Activated T-cell treated with anti-CD3 and anti-CD28 coated beads, Interleukin-2, amount 50 U/mL, for 48 hours (primary cell): ENCODE measurements at regions not wholly inside any gene's neighbourhood (a gene's known extent, or its start where the extent isn't known, plus 50 kb on each side); places are given as distances from the start of the nearest gene placed in this dataset.
A peak's percentile ranks its signal among the peaks of the same experiment; 100 is the strongest.
"Not testable (repeated sequence)": the region's sequence is repeated elsewhere in the genome, so short reads cannot be mapped to it uniquely, and the experiment has no call there.

Source experiments
- DNase-seq, 2 experiments: peaks; one replicate each; pipeline ENCODE4 v3.0.0-alpha.2; 2020

DNA sequence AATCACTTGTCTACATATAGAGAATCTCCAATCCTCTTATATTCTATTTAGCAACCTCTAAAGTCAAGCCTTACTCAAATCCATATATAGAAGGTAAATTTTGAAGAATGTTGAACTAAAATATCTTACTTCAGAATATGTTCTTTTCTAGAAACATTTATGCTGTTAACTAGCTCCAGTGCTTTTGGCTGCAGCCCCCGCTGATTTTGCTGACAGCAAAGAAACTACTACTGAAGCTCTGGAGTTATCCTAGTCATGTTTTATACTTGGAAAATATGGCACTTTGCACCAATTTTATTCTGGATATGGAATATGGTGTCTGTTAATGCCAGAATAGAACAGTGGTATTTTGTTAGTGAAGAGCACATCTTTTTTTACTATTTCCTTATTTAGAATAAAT, 212.4 kb upstream of the FSIP2 start:
- DNase-seq: no peak

DNA sequence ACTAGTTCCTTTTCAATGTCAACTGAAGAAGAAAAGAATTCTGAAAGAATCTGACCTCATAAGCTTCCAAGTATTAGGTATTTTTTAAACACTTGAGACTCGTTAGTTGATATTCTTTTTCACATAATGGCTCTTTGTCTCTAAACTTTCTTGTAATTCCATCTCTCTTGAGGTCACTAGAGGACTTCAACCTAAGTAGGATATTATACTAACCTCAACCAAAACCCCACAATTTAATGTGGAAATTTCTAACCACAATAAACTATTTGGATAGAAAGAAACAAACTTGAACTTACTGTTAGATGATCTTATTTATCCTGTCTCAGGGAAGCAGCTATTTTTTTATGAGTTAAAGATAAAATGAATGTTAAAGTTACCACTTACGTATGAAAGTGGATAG, 206.9 kb upstream of the FSIP2 start:
- DNase-seq: no peak

DNA sequence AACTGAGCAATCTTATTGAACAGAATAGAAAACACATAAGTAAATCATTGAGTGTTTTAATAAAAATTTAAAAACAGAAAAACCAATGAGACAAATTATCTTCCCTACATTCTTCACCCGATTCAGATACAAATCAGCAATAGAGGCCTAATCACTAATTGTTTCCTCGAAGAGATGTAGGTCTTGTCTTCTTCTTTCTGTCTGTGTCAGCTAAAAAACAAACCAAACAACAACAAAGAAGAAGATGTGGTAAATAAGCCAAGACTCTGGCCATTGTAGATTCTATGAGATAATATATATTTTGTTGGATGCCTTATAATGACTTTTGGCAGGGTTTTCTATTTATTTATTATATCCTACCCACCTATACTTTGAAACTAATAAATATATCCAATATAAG, 200.9 kb upstream of the FSIP2 start:
- no peak for DNase-seq

DNA sequence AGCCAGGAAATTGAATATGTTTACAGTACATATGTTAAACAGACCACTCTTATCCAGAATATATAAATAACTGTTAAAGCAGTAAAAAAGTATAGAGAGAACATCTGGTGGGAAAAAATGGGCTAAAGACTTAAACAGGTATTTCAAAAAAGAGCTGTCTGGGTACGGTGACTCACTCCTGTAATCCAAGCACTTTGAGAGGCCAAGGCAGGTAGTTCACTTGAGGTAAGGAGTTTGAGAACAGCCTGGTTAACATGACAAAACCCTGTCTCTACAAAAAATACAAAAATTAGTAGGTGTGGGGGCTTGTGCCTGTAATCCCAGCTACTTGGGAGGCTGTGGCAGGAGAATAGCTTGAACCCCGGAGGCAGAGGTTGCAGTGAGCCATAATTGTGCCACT, 171.4 kb upstream of the FSIP2 start:
- no peak for DNase-seq

DNA sequence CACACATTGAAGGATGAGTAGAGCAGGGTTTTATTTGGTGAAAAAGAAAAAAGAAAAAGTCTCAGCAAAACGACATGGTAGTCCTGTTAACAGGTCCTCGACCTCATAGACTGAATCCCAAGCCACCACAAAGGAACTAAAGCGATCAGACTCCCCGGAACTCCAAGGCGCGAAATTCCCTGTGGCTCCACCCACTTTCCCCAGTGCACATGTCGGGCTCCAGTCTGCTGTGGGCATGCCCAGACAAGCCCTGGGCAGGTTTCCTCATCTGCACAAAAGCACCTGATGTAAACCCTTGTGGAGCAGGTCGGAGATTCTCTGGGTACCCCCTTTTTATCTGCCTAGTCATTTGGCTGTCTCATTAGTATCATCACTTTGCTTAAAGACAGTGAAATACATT, 170.7 kb upstream of the FSIP2 start:
- no peak for DNase-seq

DNA sequence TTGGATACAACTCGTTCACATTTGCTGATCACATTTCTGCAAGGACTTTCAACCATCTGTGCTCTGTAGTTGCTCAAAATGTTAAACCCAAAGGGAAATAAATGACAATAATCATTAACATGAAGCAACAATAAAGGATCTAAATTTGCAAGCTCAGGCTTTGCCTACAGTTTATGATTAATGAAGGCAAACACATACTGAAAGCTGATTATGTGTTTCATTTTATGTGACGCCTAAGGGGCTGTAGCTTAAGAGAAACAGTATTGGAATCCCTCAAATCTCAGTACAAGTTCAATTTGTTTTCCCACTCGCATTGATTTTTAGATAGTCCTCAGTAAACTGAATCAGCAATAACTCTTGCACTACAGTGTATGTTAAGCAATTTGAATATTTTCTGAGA, 160.3 kb upstream of the FSIP2 start:
- no peak for DNase-seq

DNA sequence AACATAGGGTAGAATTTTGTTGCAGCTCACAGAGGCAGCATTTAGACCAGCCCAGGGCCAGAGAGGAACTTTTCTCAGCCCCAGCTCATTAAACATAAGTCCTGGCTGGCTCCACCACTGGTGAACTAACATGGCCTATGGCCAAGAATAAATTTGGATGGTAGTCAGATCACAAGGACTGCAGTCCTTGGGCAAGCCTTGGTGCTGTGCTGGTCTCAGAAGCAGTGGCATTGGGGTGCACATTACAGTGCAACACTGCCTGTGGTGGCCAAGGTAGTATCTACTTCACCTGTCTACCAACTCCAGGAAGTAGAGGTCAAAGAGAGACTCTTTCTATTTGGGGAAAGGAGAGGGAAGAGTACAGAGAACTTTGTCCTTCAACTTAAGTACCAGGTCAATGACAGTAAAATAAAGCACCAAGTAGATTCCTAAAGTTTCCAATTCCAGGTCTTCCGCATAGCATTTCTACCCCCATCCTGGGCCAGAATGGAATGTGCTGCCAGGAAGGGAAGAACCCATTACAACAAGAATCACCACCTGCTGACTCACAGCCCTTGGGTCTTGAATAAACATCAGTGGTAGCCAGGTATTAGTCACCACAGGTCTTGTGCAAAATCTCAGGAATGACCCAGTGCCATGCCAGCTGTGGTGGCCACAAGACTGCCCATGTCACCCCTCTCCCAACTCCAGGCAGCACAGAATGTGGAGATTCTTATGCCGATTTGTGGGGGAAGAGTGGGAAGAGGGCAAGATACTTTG, 155.4 kb upstream of the FSIP2 start:
- no peak for DNase-seq

DNA sequence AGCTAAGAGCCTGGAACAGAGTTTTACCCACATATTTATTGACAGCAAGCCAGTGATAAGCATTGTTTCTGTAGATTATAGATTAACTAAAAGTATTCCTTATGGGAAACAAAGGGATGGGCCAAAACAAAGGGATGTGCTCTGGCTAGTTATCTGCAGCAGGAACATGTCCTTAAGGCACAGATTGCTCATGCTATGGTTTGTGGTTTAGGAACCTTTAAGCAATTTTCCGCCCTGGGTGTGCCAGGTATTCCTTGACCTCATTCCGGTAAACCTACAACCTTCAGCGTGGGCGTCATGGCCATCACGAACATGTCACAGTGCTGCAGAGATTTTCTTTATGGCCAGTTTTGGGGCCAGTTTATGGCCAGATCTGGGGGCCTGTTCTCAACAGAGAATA, 153.4 kb upstream of the FSIP2 start:
- not testable (repeated sequence) for DNase-seq

DNA sequence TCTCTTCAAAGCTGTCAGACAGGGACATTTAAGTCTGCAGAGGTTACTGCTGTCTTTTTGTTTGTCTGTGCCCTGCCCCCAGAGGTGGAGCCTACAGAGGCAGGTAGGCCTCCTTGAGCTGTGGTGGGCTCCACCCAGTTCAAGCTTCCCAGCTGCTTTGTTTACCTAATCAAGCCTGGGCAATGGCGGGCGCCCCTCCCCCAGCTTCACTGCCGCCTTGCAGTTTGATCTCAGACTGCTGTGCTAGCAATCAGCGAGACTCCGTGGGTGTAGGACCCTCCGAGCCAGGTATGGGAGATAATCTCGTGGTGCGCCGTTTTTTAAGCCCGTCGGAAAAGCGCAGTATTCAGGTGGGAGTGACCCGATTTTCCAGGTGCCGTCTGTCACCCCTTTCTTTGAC, 147.3 kb upstream of the FSIP2 start:
- not testable (repeated sequence) for DNase-seq

DNA sequence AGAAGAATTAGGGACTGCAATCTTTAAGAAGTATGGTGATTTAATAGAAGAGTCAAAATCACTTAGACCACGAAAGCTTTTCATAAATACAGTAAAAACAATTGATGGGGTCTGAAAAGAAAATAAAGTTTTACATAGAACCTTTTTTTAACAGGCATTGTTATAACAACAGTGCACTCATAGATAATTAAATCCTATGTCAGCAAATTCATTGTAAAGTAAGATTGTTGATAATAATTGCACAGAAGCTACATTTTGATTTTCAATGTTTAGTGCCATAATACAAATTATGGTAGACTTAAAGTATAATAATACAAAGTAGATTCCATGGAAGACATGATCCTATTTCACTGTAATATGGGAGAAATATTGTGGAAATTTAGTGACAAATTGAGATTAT, 130.7 kb upstream of the FSIP2 start:
- no peak for DNase-seq

DNA sequence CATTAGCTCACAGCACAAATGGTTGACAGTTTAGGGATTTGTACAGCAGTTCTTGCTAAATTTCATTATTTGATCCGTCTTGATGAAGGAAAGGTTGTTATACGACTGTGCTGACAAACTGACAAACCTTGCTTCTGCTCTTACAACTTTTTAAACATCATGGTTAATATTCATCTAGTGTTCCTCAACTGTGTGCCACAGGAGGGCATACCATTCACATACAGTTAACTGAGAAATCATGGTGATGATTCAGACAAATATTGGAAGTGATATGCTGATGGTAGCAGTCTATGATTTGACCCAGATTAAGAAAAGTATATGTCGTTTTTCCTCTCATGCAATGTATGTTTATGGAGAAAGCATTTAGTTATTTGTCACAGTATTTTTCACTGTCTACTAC, 129.8 kb upstream of the FSIP2 start:
- no peak for DNase-seq

DNA sequence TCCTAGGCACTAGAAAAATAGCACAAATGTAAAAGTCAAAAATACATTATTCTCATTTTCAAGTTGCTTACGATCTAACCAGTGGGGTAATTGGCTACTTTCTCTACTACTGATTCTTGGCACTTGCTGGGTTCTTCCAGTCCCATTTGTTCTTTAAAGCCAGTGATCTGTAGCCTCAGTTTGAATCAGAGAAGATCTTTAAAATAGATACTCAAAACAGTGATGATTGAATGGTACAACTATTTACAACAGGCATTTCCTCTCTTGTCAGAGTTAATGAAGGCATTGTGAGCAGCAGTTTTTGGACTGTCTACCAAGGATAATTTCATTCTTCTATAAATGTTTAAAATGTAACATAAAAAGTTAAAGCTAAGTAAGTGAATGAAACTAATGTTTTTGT, 128.3 kb upstream of the FSIP2 start:
- no peak for DNase-seq

DNA sequence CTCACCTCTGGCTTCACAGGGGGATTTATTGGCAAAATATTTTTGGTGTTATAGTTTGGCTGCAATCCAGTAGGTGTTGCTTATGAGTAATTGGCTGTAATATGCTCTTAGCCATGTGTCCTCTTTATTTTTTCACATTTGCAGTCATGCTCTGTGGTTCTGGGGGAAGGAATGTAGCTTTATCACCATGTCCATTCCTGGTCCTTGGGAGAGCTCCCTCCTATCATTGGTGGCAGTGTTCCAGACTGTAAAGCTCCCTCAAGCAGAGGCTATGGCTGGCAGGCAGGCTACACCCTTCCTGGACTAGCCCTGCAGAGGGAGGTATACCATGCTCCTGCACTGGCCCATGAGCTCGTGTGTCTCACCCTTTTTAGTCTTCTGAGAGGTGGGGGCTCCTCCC, 120.0 kb upstream of the FSIP2 start:
- DNase-seq: no peak

DNA sequence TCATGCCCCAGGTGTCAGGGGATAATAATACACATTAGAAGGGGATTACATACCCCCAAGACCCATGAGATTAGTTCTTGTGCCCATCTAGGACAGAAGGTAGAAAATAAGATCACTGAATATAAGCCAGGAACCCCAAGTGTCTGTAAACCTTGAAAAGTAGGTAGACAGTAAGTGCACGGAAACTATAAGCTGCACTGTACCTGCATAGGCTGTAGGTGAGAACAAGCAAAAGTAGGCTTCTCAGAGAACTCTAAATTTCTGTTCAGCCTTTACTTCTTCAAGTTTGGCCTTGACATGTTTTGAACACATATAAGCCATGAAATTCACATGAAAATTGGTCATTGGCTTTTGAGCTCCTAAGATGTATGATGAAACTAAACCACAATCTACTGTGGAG, 113.0 kb upstream of the FSIP2 start:
- no peak for DNase-seq

DNA sequence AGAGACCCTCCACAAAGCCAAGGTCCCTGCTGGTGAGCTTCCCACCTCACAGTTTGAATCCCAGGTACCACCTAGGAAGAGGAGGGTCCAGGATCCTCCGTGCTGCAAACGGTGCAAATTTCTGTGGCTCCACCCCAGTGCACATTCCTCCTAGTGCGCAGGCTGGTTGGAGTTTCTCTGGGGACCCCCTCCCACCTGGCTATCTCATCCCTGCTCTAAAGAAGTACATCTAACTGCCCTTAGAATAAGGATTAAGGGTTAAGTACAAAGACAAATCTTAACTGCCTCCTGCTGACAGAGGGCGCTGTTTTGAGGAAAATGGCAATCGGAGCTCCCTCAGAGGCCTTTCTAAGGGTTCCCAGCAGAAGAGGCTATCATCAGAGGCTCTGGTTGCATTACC, 109.6 kb upstream of the FSIP2 start:
- DNase-seq: peak in 1 of 2 experiments; percentile 18

DNA sequence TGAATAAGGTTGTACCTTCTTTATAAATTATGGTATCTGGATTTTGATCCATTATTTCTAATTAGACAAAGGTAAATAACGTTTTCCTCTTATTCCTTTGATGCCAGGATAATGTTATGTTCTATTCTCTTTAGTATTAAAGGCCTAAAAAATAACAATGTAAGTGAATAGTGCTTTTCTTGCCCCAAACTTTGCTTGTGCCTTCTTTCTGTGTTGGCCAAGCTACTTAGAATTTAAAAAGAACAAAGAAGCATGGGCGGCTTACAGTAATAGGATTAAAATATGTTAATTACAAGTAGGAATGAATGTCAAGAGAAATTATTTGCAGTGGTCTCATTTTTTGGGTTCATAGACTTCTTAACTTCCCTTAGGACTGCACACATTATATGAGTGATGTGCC, 105.0 kb upstream of the FSIP2 start:
- no peak for DNase-seq

DNA sequence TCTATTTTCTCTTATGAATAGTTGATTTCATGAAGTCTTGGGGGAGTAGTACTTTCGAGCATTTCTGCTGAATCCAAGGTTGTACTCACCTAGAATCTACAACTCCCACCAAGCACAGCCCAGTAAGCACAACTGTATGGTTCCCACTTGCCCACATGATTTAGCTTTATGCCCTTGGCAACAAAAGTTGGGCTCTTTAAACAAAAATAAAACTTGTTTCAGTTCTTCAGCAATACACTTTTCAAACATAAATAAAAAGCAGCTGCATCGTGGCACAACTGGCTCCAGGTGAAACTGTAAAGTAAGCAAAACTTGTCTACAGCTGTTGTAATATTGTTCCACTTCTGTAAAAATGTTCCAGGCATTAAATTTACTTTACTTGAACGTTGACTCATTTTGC, 99.8 kb upstream of the FSIP2 start:
- DNase-seq: no peak

DNA sequence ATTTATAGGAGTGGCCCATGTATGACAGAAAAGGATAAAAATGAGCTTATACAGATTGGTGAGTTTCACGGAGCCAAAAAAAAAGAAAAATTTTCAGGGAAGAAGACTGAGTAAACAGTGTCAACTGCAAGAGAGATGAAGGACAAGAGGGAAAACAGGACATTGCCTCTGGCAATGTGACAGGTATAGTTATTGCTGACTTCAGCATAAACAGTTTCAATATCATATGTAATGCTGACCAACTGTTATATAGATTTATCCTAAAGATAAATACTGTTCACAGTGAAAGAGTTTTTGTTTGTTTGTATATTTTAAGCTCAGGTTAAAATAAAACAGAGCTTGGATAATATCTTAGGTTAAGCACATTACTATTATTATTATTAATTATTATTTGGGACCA, 98.0 kb upstream of the FSIP2 start:
- DNase-seq: no peak

DNA sequence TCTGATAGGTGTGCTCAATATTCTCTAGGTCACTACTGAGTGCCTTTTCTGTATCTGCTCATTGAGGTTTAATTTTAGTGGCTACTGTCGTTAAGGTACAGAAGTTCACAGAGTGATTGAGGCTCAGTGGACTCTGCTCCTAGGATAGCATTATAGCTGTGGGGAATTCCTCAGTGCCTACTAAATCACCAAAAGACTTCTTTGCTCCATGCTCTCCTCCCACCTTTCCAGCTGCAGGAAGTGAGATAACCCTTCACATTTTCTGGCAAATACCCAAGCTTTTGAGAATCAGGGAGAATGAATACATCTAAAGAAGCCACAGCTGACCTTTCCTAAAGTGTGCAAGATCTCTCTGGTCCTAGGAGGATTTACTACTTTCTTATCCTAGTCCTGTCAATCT, 95.2 kb upstream of the FSIP2 start:
- no peak for DNase-seq

DNA sequence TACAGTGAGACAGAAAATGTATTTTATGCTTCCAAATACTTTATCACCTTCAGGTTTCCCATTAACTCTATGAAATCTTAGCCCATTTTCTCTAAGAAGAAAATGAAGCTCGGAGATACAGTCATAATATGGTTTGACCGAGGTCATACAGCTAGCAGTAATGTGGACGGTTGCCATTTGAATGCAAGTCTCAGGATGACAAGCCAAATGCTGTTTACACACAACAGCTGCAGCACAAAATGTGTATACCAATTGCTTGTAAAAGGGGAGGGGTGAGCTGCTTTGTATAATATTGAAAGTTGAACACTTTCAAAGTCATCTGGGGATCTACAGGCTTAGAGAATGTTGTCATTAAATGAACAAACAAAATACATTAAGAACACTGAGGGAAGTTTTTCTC, 93.8 kb upstream of the FSIP2 start:
- no peak for DNase-seq

DNA sequence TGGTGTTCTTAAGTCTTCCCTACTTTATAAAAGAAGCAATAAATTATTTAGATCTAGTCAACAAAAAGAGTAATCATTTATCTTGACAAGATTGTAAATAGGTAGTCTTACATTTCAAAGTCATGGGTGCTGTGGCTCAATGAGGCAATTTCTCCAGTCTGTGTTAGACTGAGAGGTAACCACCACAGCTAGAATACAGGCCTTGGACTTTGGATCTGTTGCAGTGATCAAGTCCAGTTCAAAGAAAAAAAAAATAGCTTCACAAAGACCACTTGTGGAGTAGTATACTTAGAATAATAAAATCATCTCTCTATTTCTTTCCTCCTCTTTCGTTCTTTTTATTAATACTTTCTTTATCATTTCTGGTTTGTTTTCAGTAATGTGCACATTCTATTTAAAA, 93.1 kb upstream of the FSIP2 start:
- no peak for DNase-seq

DNA sequence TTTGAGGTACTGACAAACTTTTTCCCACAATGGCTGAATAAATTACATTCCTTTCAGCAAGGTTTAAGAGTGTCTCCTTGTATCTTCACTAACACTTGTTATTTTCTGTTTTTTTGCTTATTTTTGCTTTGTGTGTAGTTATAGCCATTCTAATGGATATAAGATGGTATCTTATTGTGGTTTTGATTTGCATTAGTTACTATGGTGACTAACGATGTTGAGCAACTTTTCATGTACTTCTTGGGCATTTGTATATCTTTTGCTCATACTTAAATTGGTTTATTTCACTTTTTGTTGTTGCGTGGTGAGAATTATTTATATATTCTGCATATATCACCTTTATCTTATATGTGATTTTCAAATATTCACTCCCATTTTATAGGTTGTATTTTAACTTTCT, 79.9 kb upstream of the FSIP2 start:
- DNase-seq: no peak

DNA sequence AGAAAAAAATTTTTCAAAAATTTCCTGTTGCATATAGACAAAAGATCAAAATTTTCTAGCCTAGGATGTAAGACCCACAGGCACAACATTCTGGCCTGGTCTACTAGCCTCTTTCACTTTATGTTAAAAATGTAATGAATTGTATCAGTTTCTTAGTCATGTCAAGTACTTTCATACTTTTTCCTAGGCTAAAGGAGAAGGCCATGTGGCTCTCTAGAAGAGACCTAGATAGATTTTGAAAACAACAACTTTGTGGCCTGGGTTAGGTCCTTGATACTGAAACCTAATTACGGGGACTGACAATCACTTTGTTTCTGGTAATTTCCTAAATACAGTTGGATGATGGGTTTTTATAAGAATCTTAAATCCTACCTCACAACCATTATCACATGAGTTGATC, 74.8 kb upstream of the FSIP2 start:
- no peak for DNase-seq

DNA sequence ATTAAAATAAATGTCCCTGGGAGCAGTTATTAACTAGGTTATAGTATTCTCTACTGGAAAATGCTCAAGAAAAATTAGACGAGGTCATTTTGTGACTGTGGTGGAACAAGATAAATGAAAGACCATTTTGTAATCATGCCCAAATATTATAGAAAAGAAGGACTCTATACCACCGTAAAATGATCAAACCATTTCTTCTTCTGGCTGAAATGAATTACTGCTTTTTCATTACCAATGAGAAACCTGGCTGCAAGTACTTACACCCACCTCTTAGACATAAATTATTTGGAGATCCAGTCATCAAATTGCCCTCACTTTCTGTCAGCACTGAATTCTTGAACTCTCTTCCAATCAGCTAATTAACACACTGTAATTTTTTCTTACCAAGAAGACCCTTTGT, 74.2 kb upstream of the FSIP2 start:
- DNase-seq: no peak

DNA sequence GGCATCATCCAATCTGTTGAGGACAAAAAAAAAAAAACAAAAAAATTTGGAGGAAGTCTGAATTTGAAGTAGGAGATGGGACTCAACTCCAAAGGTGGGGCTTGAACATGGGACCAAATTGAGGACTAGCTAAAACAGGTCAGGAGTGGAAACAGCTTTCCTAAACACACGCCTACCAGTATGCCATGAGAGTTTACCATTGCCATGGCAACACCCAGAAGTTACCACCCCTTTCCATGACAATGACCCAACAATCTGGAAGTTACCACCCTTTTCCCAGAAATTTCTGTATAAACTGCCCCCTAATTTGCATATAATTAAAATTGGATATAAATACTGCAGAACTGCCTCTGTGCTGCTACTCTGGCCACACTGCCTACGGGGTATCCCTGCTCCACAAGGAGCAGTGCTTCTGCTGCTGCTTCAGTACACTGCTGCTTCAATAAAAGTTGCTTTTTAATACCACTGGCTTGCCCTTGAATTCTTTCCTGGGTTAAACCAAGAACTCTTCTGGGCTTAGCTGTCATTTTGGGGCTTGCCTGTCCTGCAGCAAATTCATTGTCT, 73.3 kb upstream of the FSIP2 start:
- DNase-seq: no peak
